Raji (cell line): ENCODE measurements at regions not wholly inside any gene's neighbourhood (a gene's known extent, or its start where the extent isn't known, plus 50 kb on each side); places are given as distances from the start of the nearest gene placed in this dataset.

ENCODE experiments used
- POLR2A ChIP-seq: IDR thresholded peaks from 2 replicates; pipeline ENCODE4 v1.6.1; 2011; ENCODE audit warnings: low read depth, low read length, control low read depth; ENCODE audit not compliant: insufficient read depth

DNA sequence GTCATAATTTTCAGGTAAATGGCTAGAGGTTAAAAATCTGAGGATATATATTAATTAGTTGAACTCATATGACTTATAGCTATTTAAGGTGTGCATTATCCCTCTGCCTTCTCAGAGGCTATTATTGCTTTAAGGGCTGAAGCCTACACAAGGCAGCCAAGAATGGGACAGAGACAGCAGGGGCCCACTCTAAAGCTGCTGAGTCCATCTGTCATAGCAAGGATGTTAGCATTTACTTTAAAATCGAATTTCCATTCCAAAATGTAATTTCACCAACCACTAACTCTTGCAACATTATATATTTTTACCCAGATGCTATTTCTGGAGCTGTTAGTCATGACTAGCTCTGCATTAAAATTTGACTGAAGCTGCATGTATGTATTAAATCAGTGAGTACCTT lies 236.3 kb upstream of the FSIP2 start:
- TF ChIP-seq POLR2A: no peak

DNA sequence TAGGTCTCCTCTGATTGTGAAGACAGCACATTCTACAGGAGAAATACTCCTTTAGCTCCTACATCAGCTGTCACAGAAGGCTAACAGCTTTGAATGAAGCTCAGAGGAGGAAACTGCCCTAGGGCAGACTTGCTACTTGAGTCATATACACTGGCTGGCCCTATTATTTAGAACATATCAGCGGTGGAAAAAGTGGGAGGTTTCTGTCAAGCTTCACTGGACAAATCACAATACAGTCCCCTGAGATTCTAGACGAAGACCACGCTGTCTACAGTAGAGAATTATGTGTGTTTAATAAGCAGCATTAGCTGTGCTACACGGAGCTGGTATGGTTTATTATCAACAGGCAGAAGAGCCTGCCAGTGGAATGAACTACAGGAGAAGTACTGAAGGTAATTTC lies 230.9 kb upstream of the FSIP2 start:
- no peak for TF ChIP-seq POLR2A

DNA sequence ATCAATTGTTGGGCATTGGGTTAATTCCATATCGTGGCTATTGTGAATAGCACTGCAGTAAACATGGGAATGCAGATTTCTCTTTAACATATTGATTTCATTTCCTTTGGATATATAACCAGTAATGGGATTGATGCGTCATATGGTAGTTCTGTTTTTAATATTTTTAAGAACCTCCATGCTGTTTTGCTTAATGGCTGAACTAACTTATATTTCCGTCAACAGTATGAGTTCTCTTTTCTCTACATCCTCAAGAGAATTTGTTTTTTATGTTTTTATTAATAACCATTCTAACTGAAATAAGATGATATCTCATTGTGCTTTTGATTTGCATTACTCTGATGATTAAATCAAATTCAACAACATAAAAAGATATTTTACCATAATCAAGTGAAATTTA lies 228.5 kb upstream of the FSIP2 start:
- TF ChIP-seq POLR2A: no peak

DNA sequence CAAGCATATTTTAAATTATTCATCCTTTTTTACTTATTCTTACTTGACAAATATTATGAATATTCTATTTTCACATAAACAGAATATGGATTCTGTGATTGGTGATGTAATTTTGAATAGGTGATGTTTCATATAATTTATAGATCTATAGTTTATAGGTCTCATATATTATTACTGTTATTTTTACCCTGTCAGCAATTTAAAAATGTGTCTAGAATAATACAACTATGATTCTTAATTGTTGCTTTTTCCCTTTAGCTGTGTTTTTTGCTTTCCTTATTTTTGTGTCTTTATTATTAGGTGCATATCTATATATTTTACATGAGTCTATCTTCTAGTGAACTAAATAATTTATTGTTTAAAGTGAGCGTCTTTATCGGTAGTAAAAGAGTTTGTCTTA lies 226.7 kb upstream of the FSIP2 start:
- TF ChIP-seq POLR2A: no peak

DNA sequence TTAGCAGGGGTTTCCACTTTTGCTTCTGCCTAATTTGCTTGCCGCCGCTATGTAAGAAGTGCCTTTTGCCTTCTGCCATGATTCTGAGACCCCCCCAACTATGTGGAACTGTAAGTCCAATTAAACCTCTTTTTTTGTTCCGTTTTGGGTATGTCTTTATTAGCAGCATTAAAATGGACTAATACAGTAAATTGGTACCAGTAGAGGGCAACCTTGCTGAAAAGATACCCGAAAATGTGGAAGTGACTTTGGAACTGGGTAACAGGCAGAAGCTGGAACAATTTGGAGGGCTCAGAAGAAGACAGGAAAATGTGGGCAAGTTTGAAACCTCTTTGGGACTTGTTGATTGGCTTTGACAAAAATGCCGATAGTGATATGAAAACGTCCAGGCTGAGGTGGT lies 216.1 kb upstream of the FSIP2 start:
- no peak for TF ChIP-seq POLR2A

DNA sequence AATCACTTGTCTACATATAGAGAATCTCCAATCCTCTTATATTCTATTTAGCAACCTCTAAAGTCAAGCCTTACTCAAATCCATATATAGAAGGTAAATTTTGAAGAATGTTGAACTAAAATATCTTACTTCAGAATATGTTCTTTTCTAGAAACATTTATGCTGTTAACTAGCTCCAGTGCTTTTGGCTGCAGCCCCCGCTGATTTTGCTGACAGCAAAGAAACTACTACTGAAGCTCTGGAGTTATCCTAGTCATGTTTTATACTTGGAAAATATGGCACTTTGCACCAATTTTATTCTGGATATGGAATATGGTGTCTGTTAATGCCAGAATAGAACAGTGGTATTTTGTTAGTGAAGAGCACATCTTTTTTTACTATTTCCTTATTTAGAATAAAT lies 212.4 kb upstream of the FSIP2 start:
- no peak for TF ChIP-seq POLR2A

DNA sequence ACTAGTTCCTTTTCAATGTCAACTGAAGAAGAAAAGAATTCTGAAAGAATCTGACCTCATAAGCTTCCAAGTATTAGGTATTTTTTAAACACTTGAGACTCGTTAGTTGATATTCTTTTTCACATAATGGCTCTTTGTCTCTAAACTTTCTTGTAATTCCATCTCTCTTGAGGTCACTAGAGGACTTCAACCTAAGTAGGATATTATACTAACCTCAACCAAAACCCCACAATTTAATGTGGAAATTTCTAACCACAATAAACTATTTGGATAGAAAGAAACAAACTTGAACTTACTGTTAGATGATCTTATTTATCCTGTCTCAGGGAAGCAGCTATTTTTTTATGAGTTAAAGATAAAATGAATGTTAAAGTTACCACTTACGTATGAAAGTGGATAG lies 206.9 kb upstream of the FSIP2 start:
- TF ChIP-seq POLR2A: no peak

DNA sequence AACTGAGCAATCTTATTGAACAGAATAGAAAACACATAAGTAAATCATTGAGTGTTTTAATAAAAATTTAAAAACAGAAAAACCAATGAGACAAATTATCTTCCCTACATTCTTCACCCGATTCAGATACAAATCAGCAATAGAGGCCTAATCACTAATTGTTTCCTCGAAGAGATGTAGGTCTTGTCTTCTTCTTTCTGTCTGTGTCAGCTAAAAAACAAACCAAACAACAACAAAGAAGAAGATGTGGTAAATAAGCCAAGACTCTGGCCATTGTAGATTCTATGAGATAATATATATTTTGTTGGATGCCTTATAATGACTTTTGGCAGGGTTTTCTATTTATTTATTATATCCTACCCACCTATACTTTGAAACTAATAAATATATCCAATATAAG lies 200.9 kb upstream of the FSIP2 start:
- TF ChIP-seq POLR2A: no peak

DNA sequence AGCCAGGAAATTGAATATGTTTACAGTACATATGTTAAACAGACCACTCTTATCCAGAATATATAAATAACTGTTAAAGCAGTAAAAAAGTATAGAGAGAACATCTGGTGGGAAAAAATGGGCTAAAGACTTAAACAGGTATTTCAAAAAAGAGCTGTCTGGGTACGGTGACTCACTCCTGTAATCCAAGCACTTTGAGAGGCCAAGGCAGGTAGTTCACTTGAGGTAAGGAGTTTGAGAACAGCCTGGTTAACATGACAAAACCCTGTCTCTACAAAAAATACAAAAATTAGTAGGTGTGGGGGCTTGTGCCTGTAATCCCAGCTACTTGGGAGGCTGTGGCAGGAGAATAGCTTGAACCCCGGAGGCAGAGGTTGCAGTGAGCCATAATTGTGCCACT lies 171.4 kb upstream of the FSIP2 start:
- TF ChIP-seq POLR2A: no peak

DNA sequence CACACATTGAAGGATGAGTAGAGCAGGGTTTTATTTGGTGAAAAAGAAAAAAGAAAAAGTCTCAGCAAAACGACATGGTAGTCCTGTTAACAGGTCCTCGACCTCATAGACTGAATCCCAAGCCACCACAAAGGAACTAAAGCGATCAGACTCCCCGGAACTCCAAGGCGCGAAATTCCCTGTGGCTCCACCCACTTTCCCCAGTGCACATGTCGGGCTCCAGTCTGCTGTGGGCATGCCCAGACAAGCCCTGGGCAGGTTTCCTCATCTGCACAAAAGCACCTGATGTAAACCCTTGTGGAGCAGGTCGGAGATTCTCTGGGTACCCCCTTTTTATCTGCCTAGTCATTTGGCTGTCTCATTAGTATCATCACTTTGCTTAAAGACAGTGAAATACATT lies 170.7 kb upstream of the FSIP2 start:
- no peak for TF ChIP-seq POLR2A

DNA sequence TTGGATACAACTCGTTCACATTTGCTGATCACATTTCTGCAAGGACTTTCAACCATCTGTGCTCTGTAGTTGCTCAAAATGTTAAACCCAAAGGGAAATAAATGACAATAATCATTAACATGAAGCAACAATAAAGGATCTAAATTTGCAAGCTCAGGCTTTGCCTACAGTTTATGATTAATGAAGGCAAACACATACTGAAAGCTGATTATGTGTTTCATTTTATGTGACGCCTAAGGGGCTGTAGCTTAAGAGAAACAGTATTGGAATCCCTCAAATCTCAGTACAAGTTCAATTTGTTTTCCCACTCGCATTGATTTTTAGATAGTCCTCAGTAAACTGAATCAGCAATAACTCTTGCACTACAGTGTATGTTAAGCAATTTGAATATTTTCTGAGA lies 160.3 kb upstream of the FSIP2 start:
- TF ChIP-seq POLR2A: no peak

DNA sequence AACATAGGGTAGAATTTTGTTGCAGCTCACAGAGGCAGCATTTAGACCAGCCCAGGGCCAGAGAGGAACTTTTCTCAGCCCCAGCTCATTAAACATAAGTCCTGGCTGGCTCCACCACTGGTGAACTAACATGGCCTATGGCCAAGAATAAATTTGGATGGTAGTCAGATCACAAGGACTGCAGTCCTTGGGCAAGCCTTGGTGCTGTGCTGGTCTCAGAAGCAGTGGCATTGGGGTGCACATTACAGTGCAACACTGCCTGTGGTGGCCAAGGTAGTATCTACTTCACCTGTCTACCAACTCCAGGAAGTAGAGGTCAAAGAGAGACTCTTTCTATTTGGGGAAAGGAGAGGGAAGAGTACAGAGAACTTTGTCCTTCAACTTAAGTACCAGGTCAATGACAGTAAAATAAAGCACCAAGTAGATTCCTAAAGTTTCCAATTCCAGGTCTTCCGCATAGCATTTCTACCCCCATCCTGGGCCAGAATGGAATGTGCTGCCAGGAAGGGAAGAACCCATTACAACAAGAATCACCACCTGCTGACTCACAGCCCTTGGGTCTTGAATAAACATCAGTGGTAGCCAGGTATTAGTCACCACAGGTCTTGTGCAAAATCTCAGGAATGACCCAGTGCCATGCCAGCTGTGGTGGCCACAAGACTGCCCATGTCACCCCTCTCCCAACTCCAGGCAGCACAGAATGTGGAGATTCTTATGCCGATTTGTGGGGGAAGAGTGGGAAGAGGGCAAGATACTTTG lies 155.4 kb upstream of the FSIP2 start:
- TF ChIP-seq POLR2A: no peak

DNA sequence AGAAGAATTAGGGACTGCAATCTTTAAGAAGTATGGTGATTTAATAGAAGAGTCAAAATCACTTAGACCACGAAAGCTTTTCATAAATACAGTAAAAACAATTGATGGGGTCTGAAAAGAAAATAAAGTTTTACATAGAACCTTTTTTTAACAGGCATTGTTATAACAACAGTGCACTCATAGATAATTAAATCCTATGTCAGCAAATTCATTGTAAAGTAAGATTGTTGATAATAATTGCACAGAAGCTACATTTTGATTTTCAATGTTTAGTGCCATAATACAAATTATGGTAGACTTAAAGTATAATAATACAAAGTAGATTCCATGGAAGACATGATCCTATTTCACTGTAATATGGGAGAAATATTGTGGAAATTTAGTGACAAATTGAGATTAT lies 130.7 kb upstream of the FSIP2 start:
- no peak for TF ChIP-seq POLR2A

DNA sequence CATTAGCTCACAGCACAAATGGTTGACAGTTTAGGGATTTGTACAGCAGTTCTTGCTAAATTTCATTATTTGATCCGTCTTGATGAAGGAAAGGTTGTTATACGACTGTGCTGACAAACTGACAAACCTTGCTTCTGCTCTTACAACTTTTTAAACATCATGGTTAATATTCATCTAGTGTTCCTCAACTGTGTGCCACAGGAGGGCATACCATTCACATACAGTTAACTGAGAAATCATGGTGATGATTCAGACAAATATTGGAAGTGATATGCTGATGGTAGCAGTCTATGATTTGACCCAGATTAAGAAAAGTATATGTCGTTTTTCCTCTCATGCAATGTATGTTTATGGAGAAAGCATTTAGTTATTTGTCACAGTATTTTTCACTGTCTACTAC lies 129.8 kb upstream of the FSIP2 start:
- no peak for TF ChIP-seq POLR2A

DNA sequence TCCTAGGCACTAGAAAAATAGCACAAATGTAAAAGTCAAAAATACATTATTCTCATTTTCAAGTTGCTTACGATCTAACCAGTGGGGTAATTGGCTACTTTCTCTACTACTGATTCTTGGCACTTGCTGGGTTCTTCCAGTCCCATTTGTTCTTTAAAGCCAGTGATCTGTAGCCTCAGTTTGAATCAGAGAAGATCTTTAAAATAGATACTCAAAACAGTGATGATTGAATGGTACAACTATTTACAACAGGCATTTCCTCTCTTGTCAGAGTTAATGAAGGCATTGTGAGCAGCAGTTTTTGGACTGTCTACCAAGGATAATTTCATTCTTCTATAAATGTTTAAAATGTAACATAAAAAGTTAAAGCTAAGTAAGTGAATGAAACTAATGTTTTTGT lies 128.3 kb upstream of the FSIP2 start:
- no peak for TF ChIP-seq POLR2A

DNA sequence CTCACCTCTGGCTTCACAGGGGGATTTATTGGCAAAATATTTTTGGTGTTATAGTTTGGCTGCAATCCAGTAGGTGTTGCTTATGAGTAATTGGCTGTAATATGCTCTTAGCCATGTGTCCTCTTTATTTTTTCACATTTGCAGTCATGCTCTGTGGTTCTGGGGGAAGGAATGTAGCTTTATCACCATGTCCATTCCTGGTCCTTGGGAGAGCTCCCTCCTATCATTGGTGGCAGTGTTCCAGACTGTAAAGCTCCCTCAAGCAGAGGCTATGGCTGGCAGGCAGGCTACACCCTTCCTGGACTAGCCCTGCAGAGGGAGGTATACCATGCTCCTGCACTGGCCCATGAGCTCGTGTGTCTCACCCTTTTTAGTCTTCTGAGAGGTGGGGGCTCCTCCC lies 120.0 kb upstream of the FSIP2 start:
- no peak for TF ChIP-seq POLR2A

DNA sequence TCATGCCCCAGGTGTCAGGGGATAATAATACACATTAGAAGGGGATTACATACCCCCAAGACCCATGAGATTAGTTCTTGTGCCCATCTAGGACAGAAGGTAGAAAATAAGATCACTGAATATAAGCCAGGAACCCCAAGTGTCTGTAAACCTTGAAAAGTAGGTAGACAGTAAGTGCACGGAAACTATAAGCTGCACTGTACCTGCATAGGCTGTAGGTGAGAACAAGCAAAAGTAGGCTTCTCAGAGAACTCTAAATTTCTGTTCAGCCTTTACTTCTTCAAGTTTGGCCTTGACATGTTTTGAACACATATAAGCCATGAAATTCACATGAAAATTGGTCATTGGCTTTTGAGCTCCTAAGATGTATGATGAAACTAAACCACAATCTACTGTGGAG lies 113.0 kb upstream of the FSIP2 start:
- TF ChIP-seq POLR2A: no peak
